Lower leg skin (tissue), 4 donors: ENCODE measurements at regions not wholly inside any gene's neighbourhood (a gene's known extent, or its start where the extent isn't known, plus 50 kb on each side); places are given as distances from the start of the nearest gene placed in this dataset.

Source experiments
- DNase-seq, 2 donors: peaks; one replicate each; pipeline ENCODE4 v3.0.0-alpha.2; 2019; ENCODE audit warnings: low spot score in 2 of 2
- H3K4me3 ChIP-seq: fragments of 200-600 bp; sonication (generic); 2 replicates; pipeline ENCODE4 v1.5.1; 2017; ENCODE audit warnings: mild to moderate bottlenecking, low read depth; ENCODE audit not compliant: poor library complexity, severe bottlenecking
- POLR2A ChIP-seq, 2 donors: fragments of 450-650 bp; IDR thresholded peaks; one replicate each; pipeline ENCODE4 v1.6.1; 2016 to 2017; ENCODE audit warnings: antibody characterized with exemption in 2 of 2, mild to moderate bottlenecking in 1 of 2, moderate library complexity in 1 of 2
- WGBS, 2 donors: methylation state at CpG; one replicate each; pipeline ENCODE4 v1.1.5; 2018; 5-methylcytosine and 5-hydroxymethylcytosine counted together
- intact Hi-C: fragments of 100-400 bp; cut with DNase I; formaldehyde crosslinking; loops from one replicate; pipeline ENCODE4 v1.15.0; 2023; ENCODE audit warnings: low total_unique reads
- TF ChIP-seq, protein P1 (sequence below), 3 donors: fragments of 450-650 bp; IDR thresholded peaks; one replicate each; pipeline ENCODE4 v1.5.1; 2016; ENCODE audit warnings: antibody characterized with exemption in 3 of 3, mild to moderate bottlenecking in 3 of 3, moderate library complexity in 2 of 3

DNA sequence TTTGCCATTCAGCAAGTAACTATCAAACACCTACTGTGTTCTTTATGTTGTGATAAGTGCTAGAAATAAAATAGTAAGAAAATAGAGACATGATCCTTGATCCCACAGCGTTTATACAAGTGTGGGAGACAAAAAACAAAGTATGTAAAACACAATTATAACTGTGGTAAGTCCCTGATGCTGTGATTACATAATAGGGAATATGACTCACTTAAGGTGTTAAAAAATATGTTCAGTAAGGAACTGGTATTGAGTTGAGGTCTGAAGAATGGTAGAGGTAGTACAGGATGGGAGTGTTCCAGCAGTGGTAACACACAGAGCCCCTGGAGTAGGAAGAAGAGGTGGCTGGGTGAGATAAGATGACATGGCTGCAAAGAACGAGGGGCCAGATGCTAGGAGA, 132.1 kb upstream of the TMC3 start:
- 75 to 79% methylated on average over 2 of the region's 2 CpGs for WGBS, 2 donors
- no peak overlapping the region for H3K4me3 ChIP-seq
- intact Hi-C loops = no loop called here
- DNase-seq = no peak
- TF ChIP-seq POLR2A (IDR thresholded peaks at IDR 0.05) = no peak
- TF ChIP-seq, protein P1, sequence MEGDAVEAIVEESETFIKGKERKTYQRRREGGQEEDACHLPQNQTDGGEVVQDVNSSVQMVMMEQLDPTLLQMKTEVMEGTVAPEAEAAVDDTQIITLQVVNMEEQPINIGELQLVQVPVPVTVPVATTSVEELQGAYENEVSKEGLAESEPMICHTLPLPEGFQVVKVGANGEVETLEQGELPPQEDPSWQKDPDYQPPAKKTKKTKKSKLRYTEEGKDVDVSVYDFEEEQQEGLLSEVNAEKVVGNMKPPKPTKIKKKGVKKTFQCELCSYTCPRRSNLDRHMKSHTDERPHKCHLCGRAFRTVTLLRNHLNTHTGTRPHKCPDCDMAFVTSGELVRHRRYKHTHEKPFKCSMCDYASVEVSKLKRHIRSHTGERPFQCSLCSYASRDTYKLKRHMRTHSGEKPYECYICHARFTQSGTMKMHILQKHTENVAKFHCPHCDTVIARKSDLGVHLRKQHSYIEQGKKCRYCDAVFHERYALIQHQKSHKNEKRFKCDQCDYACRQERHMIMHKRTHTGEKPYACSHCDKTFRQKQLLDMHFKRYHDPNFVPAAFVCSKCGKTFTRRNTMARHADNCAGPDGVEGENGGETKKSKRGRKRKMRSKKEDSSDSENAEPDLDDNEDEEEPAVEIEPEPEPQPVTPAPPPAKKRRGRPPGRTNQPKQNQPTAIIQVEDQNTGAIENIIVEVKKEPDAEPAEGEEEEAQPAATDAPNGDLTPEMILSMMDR (IDR thresholded peaks at IDR 0.05) = no peak

DNA sequence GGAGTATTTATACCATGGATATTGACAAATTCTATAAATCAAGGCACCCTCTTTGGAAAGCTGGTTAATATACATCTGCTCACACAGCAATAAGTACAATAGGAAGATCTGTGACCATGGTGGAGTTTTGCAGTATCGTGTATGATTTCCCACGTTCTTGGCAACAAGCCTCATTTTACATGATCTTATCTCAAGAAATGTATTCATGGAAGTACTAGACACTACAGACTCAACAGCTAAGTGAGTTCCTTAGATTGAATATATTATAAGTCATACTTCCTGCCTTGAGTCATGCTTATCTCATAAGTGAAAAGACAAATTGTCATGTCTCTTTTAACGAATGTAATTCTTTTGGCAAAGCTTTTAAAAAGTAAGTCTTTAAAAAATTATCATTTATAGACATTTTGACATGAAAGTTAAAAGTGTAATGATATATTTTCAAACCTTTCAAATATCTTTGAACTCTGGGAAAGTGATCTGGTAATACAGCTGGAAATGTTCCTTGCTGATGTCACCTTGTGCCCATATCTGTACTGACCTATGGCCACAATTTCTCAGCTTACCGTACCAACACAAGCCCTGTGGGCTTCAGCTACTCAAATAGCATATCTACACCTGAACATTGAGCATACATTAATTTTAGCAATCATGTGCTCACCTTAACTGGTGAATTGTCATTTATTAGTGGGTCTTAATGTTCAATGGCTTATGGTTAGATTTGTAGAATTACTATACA, 130.3 kb upstream of the TMC3 start:
- DNase-seq = no peak
- intact Hi-C loops = no loop called here
- 36 to 44% methylated on average over 4 of the region's 4 CpGs for WGBS, 2 donors
- no peak overlapping the region for H3K4me3 ChIP-seq
- TF ChIP-seq POLR2A (IDR thresholded peaks at IDR 0.05) = no peak
- TF ChIP-seq, protein P1 (IDR thresholded peaks at IDR 0.05) = no peak

- 89 to 97% methylated on average over 4 of the region's 4 CpGs for WGBS, 2 donors
- H3K4me3 ChIP-seq = no peak overlapping the region
- no peak for DNase-seq
- intact Hi-C loops = no loop called here
- no peak for TF ChIP-seq POLR2A (IDR thresholded peaks at IDR 0.05)
- TF ChIP-seq, protein P1 (IDR thresholded peaks at IDR 0.05) = no peak
These were observed 128.4 kb upstream of the TMC3 start for GRCh38 chr15:81502439-81502838.

GRCh38 chr15:81500081-81500480, 126.1 kb upstream of the TMC3 start:
- 77 to 87% methylated on average over 4 of the region's 4 CpGs for WGBS, 2 donors
- no peak overlapping the region for H3K4me3 ChIP-seq
- no peak for DNase-seq
- no peak for TF ChIP-seq POLR2A (IDR thresholded peaks at IDR 0.05)
- TF ChIP-seq, protein P1 (IDR thresholded peaks at IDR 0.05) = no peak
- intact Hi-C loops = no loop called here

DNA sequence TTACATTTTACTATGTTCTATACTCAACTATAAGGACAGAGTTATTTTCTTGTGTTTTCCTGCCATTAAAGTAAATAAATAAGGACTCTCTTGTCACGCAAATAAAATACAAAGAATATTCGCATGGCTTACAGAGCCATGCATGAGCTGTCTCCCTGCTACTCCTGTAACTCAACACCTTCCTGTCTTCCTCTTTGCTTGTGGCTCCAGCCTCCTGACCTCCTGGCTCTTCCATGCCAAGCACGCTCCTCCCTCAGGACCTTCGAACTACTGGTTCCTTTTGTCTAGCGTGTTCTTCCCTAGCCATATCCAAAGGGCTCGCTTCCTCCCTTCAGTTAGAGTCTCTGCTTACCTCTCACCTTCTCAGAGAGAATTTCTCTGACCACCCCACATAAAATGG, 124.3 kb upstream of the TMC3 start:
- 93 to 95% methylated on average over 6 of the region's 6 CpGs for WGBS, 2 donors

More for the DNA sequence above, 124.3 kb upstream of the TMC3 start:
- TF ChIP-seq POLR2A (IDR thresholded peaks at IDR 0.05) = no peak
- TF ChIP-seq, protein P1 (IDR thresholded peaks at IDR 0.05) = no peak
- no peak for DNase-seq
- intact Hi-C loops = no loop called here
- H3K4me3 ChIP-seq = no peak overlapping the region
